NT2/D1 (cell line): ENCODE measurements at regions not wholly inside any gene's neighbourhood (a gene's known extent, or its start where the extent isn't known, plus 50 kb on each side); places are given as distances from the start of the nearest gene placed in this dataset.

ENCODE experiments used
- SUZ12 ChIP-seq: IDR thresholded peaks from 2 replicates; pipeline ENCODE4 v1.6.1; 2011; ENCODE audit not compliant: insufficient read length, insufficient read depth; ENCODE audit errors: extremely low read depth
- YY1 ChIP-seq: IDR thresholded peaks from 2 replicates; pipeline ENCODE4 v1.6.1; 2011; ENCODE audit not compliant: insufficient read length, insufficient read depth
- ZNF274 ChIP-seq: IDR thresholded peaks from 2 replicates; pipeline ENCODE4 v1.6.1; 2011; ENCODE audit warnings: mild to moderate bottlenecking, low read depth, low read length

DNA sequence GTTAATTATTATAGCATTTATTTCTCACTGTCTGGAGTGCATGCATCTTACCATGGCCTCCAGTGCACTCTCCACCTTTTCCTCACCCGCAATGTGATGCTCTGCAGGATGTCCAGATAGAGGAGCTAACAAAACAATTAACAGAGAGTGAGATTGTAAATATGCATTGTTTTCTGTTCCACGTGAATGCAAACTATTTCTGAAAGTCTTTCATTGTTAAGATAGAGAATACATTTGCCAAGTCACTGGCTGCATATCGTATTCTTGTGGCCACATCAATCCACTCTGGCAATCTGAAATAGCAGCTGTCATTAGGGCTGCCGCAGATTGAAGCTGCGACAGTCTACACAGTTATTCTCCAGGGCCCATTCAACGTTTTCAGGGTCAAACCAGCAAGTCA lies 143.8 kb downstream of the DUSP10 start:
- TF ChIP-seq ZNF274 (no peak), YY1 (no peak), SUZ12 (no peak)
